ENCODE measurements at regions not wholly inside any gene's neighbourhood (a gene's known extent, or its start where the extent isn't known, plus 50 kb on each side); places are given as distances from the start of the nearest gene placed in this dataset.

DNA sequence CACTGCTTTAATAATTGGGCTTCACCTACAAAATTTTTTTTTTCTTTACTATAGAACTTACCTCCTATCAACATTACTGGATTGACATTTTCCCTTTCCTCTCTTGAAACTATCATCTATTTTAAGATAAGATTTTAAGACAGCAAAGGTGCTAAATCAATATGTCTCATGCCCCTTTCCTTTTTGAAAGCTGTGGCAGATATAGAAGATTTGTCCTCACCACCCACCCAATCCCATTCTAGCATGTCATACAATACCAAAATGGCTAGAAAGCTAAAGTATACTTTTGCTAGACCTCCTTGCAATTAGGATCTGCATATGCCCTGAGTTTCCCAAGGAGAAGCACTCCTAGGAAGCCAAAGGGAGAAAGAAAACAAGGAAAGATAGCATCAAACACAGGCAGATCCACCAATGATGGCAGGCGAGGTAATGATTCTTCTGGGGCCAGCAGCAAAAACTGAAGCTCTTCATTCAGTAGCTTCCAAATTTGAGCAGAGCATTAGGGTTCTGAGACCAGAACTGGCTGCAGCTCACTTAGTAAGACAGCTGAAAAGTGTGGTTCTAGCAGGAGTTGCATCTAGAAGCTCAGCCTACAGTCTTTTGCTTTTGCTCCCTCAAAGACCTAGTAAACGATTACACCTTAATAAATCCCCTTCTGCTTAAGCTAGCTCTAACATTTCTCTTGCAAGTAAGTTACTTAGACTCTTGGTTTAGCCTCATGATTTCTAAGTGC is 242.1 kb downstream of the ZEB2 start:
- Histone ChIP-seq H2AFZ (ENCODE audit: low read length) (no peak overlapping the region), H3K4me3 (ENCODE audit: low read length) (no peak overlapping the region), H3F3A (ENCODE audit: low read length, unreplicated experiment) (no peaks in the 10 kb centered on the region), H3K4me1 (ENCODE audit: insufficient read depth, low read length) (no peaks in the 10 kb centered on the region), H3K27me3 (ENCODE audit: low read length) (no peaks in the 10 kb centered on the region), H3K9me2 (replicated peaks; ENCODE audit: low read length) (no peaks in the 10 kb centered on the region), H3K79me2 (ENCODE audit: low read length) (no peaks in the 10 kb centered on the region), H3K4me2 (ENCODE audit: low read length) (no peak overlapping the region), H4K20me1 (ENCODE audit: low read length) (no peaks in the 10 kb centered on the region), H3K27ac (ENCODE audit: low read length) (no peak overlapping the region), H3K36me3 (ENCODE audit: low read depth, low read length) (no peaks in the 10 kb centered on the region), H3K9me3 (ENCODE audit: low read length) (no peaks in the 10 kb centered on the region), H3K9ac (ENCODE audit: low read length) (no peak overlapping the region)
- ATAC-seq, result no peak
- ChIA-PET CTCF (no interaction called here), POLR2A (ENCODE audit: unreplicated experiment) (no interaction called here)
- intact Hi-C loops (cut with micrococcal nuclease), result no loop called here
- no peak for DNase-seq
- BruUV-seq (replicated peaks), result no TSS peak
- TF ChIP-seq, protein P1, sequence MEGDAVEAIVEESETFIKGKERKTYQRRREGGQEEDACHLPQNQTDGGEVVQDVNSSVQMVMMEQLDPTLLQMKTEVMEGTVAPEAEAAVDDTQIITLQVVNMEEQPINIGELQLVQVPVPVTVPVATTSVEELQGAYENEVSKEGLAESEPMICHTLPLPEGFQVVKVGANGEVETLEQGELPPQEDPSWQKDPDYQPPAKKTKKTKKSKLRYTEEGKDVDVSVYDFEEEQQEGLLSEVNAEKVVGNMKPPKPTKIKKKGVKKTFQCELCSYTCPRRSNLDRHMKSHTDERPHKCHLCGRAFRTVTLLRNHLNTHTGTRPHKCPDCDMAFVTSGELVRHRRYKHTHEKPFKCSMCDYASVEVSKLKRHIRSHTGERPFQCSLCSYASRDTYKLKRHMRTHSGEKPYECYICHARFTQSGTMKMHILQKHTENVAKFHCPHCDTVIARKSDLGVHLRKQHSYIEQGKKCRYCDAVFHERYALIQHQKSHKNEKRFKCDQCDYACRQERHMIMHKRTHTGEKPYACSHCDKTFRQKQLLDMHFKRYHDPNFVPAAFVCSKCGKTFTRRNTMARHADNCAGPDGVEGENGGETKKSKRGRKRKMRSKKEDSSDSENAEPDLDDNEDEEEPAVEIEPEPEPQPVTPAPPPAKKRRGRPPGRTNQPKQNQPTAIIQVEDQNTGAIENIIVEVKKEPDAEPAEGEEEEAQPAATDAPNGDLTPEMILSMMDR (conservative IDR thresholded peaks at IDR 0.05; ENCODE audit: low read depth, low read length), result no peak
- TF ChIP-seq EZH2 (IDR thresholded peaks at IDR 0.05; ENCODE audit: low read length, unreplicated experiment) (no peak), EZH2phosphoT487 (IDR thresholded peaks at IDR 0.05; ENCODE audit: borderline replicate concordance, low read length) (no peak)

DNA sequence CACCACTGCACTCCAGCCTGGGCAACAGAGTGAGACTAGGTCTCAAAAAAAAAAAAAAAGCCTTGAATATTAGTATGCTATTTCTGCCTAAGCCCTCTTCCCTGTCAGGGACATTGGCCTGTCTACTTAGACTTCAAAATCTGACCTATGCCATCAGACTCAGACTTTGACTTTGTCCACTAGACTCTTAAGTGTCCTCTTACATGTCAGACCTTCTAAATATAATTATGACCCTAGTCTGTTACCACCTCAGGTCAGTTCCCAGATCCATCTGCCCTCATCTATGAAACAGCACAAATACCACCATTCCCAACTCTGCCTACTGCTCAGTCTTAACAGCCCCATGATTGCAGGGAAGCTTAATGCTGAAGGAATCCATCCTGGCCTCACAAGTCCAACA is 244.6 kb downstream of the ZEB2 start:
- BruUV-seq (replicated peaks), result no TSS peak
- no peaks in the 10 kb centered on the region for H3K79me2 ChIP-seq (ENCODE audit: low read length)
- H2AFZ ChIP-seq (ENCODE audit: low read length), result no peak overlapping the region
- CTCF ChIA-PET, result no interaction called here
- ATAC-seq, result no peak
- POLR2A ChIA-PET (ENCODE audit: unreplicated experiment), result no interaction called here
- no peak overlapping the region for H3K9ac ChIP-seq (ENCODE audit: low read length)
- no peaks in the 10 kb centered on the region for H3F3A ChIP-seq (ENCODE audit: low read length, unreplicated experiment)
- no peak overlapping the region for H3K4me3 ChIP-seq (ENCODE audit: low read length)
- no peaks in the 10 kb centered on the region for H3K9me2 ChIP-seq (replicated peaks; ENCODE audit: low read length)
- no peak for DNase-seq
- intact Hi-C loops (cut with micrococcal nuclease), result no loop called here
- no peak overlapping the region for H3K27ac ChIP-seq (ENCODE audit: low read length)
- TF ChIP-seq EZH2 (IDR thresholded peaks at IDR 0.05; ENCODE audit: low read length, unreplicated experiment), result no peak
- TF ChIP-seq, protein P1 (conservative IDR thresholded peaks at IDR 0.05; ENCODE audit: low read depth, low read length), result no peak
- TF ChIP-seq EZH2phosphoT487 (IDR thresholded peaks at IDR 0.05; ENCODE audit: borderline replicate concordance, low read length), result no peak
- no peaks in the 10 kb centered on the region for H3K9me3 ChIP-seq (ENCODE audit: low read length)
- H3K4me1 ChIP-seq (ENCODE audit: insufficient read depth, low read length), result no peaks in the 10 kb centered on the region
- no peak overlapping the region for H3K4me2 ChIP-seq (ENCODE audit: low read length)
- no peaks in the 10 kb centered on the region for H3K36me3 ChIP-seq (ENCODE audit: low read depth, low read length)
- H4K20me1 ChIP-seq (ENCODE audit: low read length), result no peaks in the 10 kb centered on the region
- H3K27me3 ChIP-seq (ENCODE audit: low read length), result no peaks in the 10 kb centered on the region

GRCh38 chr2:144274131-144274530 is 245.8 kb downstream of the ZEB2 start:
- no peak overlapping the region for H3K4me2 ChIP-seq (ENCODE audit: low read length)
- no peaks in the 10 kb centered on the region for H3K27me3 ChIP-seq (ENCODE audit: low read length)
- H3K4me3 ChIP-seq (ENCODE audit: low read length), result no peak overlapping the region
- no peaks in the 10 kb centered on the region for H3K36me3 ChIP-seq (ENCODE audit: low read depth, low read length)
- POLR2A ChIA-PET (ENCODE audit: unreplicated experiment), result no interaction called here
- no peaks in the 10 kb centered on the region for H3K9me3 ChIP-seq (ENCODE audit: low read length)
- H4K20me1 ChIP-seq (ENCODE audit: low read length), result no peaks in the 10 kb centered on the region
- no peak for ATAC-seq
- H3F3A ChIP-seq (ENCODE audit: low read length, unreplicated experiment), result no peaks in the 10 kb centered on the region
- H3K9ac ChIP-seq (ENCODE audit: low read length), result no peak overlapping the region
- intact Hi-C loops (cut with micrococcal nuclease), result no loop called here
- DNase-seq, result no peak
- TF ChIP-seq EZH2phosphoT487 (IDR thresholded peaks at IDR 0.05; ENCODE audit: borderline replicate concordance, low read length) (no peak), EZH2 (IDR thresholded peaks at IDR 0.05; ENCODE audit: low read length, unreplicated experiment) (no peak)
- TF ChIP-seq, protein P1 (conservative IDR thresholded peaks at IDR 0.05; ENCODE audit: low read depth, low read length), result no peak
- BruUV-seq (replicated peaks), result no TSS peak
- H3K9me2 ChIP-seq (replicated peaks; ENCODE audit: low read length), result no peaks in the 10 kb centered on the region
- no peaks in the 10 kb centered on the region for H3K79me2 ChIP-seq (ENCODE audit: low read length)
- H2AFZ ChIP-seq (ENCODE audit: low read length), result no peak overlapping the region
- CTCF ChIA-PET, result no interaction called here
- H3K27ac ChIP-seq (ENCODE audit: low read length), result no peak overlapping the region
- H3K4me1 ChIP-seq (ENCODE audit: insufficient read depth, low read length), result no peaks in the 10 kb centered on the region

All from PC-3 (cell line).